Testis (tissue), 2 donors: ENCODE measurements at regions not wholly inside any gene's neighbourhood (a gene's known extent, or its start where the extent isn't known, plus 50 kb on each side); places are given as distances from the start of the nearest gene placed in this dataset.

ENCODE experiments used
- POLR2A ChIP-seq: fragments of 450-650 bp; IDR thresholded peaks from one replicate; pipeline ENCODE4 v1.6.1; 2017; ENCODE audit warnings: antibody characterized with exemption, mild to moderate bottlenecking, moderate library complexity
- TF ChIP-seq, protein P1 (sequence below), 3 experiments: fragments of 450-650 bp in 2 of 3; fragments of 200-600 bp in 1 of 3; sonication (generic) in 1 of 3; IDR thresholded peaks; one replicate each; pipeline ENCODE4 v1.5.1; 2016 to 2019; ENCODE audit warnings: antibody characterized with exemption in 3 of 3, mild to moderate bottlenecking in 2 of 3, moderate library complexity in 1 of 3

DNA sequence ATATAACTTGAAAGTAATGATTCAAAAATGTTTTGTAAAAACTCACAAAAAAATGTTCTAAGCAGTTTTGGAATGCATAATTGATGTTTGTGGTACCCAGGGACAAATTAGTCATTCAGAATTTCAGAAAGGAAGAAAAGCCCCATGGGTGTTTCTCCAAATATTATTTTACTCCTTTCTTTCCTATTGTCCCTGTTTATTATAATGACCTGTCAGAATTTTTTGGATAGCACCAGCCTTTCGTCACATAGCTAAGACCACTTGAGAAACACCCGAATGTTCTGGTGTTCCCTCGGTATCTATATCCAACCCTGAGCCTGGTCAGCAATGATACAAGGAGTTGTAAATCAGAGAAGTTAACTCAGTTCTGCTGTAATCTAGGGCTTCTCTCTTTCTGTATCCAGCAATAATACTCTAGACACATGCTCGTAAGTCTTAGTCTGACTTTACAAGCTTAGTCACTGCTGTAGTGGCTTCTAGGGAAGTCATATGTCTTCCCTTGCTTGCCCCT, 64.8 kb upstream of the MEOX2 start:
- TF ChIP-seq POLR2A, result no peak
- TF ChIP-seq, protein P1, sequence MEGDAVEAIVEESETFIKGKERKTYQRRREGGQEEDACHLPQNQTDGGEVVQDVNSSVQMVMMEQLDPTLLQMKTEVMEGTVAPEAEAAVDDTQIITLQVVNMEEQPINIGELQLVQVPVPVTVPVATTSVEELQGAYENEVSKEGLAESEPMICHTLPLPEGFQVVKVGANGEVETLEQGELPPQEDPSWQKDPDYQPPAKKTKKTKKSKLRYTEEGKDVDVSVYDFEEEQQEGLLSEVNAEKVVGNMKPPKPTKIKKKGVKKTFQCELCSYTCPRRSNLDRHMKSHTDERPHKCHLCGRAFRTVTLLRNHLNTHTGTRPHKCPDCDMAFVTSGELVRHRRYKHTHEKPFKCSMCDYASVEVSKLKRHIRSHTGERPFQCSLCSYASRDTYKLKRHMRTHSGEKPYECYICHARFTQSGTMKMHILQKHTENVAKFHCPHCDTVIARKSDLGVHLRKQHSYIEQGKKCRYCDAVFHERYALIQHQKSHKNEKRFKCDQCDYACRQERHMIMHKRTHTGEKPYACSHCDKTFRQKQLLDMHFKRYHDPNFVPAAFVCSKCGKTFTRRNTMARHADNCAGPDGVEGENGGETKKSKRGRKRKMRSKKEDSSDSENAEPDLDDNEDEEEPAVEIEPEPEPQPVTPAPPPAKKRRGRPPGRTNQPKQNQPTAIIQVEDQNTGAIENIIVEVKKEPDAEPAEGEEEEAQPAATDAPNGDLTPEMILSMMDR (IDR thresholded peaks at IDR 0.05), result no peak
